G401 (cell line): ENCODE measurements at regions not wholly inside any gene's neighbourhood (a gene's known extent, or its start where the extent isn't known, plus 50 kb on each side); places are given as distances from the start of the nearest gene placed in this dataset.
"Not testable (repeated sequence)": the region's sequence is repeated elsewhere in the genome, so short reads cannot be mapped to it uniquely, and the experiment has no call there.

Source experiments
- DNase-seq: peaks from one replicate; pipeline ENCODE4 v3.0.0-alpha.2; 2015; ENCODE audit warnings: low spot score
- in situ Hi-C: cut with HindIII; loops from 2 replicates; pipeline ENCODE4 v1.10.0; 2016; ENCODE audit warnings: low sequenced_read_pairs, mixed read lengths

DNA sequence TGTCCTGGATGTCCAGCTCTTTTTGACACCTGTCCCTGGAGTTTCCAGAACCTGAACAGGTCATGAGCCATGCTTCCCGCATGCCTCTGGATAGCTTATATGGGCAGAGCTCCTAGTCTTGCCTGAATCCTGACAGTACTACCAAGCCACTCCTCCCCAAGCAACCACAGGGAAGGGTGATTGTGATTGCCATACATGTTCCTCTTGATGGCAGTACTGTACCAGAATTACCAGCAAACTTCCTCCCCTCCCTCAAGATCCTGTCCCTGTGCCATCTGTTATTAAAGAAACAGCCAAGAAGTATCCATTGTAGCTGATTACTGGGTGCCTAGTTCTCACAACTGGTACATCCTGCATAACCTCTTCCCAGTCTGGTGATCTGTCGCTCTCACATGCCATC, 264.3 kb upstream of the AGTR2 start:
- in situ Hi-C loops = no loop called here
- no peak for DNase-seq

GRCh38 chrX:115906881-115907280, 263.7 kb upstream of the AGTR2 start:
- in situ Hi-C loops = no loop called here
- DNase-seq = no peak

- in situ Hi-C loops = no loop called here
- DNase-seq = no peak
These were observed 261.5 kb upstream of the AGTR2 start for GRCh38 chrX:115909017-115909416.

- in situ Hi-C loops = no loop called here
These were observed 258.6 kb upstream of the AGTR2 start for GRCh38 chrX:115911967-115912366.

GRCh38 chrX:115912372-115912897, 258.1 kb upstream of the AGTR2 start:
- DNase-seq = no peak
- in situ Hi-C loops = no loop called here

More at GRCh38 chrX:115911967-115912366, 258.6 kb upstream of the AGTR2 start:
- no peak for DNase-seq

GRCh38 chrX:115913575-115913974, 257.0 kb upstream of the AGTR2 start:
- no peak for DNase-seq
- in situ Hi-C loops = no loop called here

DNA sequence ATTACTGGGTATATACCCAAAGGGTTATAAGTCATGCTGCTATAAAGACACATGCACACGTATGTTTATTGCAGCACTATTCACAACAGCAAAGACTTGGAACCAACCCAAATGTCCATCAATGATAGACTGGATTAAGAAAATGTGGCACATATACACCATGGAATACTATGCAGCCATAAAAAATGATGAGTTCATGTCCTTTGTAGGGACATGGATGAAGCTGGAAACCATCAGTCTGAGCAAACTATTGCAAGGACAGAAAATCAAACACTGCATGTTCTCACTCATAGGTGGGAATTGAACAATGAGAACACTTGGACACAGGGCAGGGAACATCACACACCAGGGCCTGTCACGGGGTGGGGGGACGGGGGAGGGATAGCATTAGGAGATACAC, 254.9 kb upstream of the AGTR2 start:
- in situ Hi-C loops, DNase-seq: not testable (repeated sequence)

GRCh38 chrX:115929480-115929879, 241.1 kb upstream of the AGTR2 start:
- DNase-seq = no peak
- in situ Hi-C loops = no loop called here

GRCh38 chrX:115936008-115936407, 234.5 kb upstream of the AGTR2 start:
- in situ Hi-C loops = no loop called here

GRCh38 chrX:115939070-115939469, 231.5 kb upstream of the AGTR2 start:
- in situ Hi-C loops = no loop called here
- no peak for DNase-seq

More at GRCh38 chrX:115936008-115936407, 234.5 kb upstream of the AGTR2 start:
- no peak for DNase-seq

- no peak for DNase-seq
- in situ Hi-C loops = no loop called here
These were observed 230.8 kb upstream of the AGTR2 start for GRCh38 chrX:115939636-115940160.

GRCh38 chrX:115940348-115940747, 230.2 kb upstream of the AGTR2 start:
- DNase-seq = no peak
- in situ Hi-C loops = no loop called here

- in situ Hi-C loops = no loop called here
- peak; percentile 88 for DNase-seq
These were observed 229.6 kb upstream of the AGTR2 start for GRCh38 chrX:115940888-115941332.

- in situ Hi-C loops = no loop called here
These were observed 229.2 kb upstream of the AGTR2 start for GRCh38 chrX:115941388-115941787.

GRCh38 chrX:115946059-115946458, 224.5 kb upstream of the AGTR2 start:
- in situ Hi-C loops = no loop called here

More at GRCh38 chrX:115941388-115941787, 229.2 kb upstream of the AGTR2 start:
- DNase-seq = no peak

DNA sequence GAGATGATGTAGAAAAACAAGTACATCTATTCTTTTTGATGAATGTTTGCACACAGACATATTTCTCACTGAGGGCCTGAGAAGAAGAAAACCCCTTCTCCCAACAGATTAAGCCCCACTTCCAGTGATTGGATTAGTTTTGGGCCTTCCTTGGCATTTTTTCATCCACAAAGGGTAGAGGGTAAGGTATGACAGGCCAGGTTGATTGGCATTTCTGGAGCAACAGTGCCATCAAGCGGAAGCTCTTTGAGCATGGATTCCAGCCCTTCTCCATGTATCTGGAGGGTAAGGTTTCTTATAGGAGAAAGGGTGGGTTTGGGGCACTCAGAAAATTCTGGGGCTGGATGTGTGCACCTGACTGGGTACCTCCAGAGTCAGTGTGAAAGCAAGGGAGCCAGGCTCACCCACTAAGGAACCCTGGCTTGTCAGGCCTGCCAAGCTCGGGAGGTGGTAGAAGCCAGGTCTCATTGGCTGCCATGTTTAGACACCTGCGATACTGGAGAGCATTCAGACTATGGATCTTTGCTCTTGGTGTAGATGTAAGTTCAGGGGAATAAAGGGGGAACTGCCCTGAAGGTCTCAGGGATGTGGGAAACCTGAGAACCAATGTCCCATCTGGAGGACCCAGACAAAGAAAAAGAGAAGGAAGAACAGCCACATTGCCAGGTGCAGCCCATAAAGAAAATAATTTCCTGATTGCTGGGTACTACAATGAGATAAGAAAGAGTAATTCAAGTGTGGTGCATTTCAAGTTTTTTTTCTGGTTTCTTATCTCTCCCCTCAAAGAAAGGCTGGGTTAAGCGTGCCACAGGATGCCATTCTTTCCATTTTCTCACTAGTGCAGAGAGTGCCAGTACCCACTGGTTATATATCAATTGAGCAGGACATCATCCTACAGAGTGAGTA, 222.3 kb upstream of the AGTR2 start:
- DNase-seq = peak; percentile 47
- in situ Hi-C loops = no loop called here

More at GRCh38 chrX:115946059-115946458, 224.5 kb upstream of the AGTR2 start:
- no peak for DNase-seq

- DNase-seq = peak; percentile 92
- in situ Hi-C loops = no loop called here
These were observed 220.4 kb upstream of the AGTR2 start for GRCh38 chrX:115949900-115950822.

DNA sequence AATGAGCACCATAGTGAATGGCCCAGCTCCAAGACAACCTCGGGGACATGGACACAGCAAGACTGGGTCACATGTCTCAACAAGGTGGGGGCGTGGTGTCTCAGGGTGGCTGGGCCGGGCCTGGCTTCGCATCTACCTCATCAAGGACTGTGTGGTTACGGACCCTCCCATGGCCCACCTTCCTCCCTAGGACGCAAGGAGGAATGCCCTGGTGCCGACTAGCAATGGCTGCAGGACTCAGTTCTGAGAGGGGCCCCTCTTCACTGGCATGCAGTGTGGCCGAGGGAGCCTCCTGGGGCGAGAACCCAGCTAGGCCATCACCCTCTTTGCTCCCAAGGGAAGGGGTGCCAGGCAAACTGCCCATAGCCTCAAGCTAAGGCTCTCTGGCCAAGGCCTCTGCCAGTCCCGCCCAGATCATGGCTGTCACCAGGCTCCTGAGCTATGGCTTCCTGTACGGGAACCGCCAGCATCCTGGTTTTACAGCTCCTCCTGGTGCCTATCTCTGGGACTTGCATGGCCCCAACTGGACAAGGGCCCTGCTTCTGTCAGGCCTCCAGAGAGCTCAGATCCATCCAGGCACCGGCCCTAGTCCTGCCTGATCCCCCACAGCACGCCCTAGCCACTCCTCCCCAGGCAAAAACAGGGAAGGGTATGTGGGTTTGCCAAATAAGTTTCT, 218.0 kb upstream of the AGTR2 start:
- DNase-seq = no peak
- in situ Hi-C loops = no loop called here
